ENCODE measurements at regions not wholly inside any gene's neighbourhood (a gene's known extent, or its start where the extent isn't known, plus 50 kb on each side); places are given as distances from the start of the nearest gene placed in this dataset.

GRCh38 chr10:50946991-50947781, 61.8 kb upstream of the A1CF start:
- TF ChIP-seq MYC (IDR thresholded peaks at IDR 0.05; ENCODE audit: low read depth, low read length) = no peak
- no peak for TF ChIP-seq MAX (IDR thresholded peaks at IDR 0.05; ENCODE audit: insufficient read depth, insufficient read length)
- TF ChIP-seq FOS (IDR thresholded peaks at IDR 0.05; ENCODE audit: borderline replicate concordance, insufficient read depth, low read length) = no peak
- no peak for TF ChIP-seq JUN (IDR thresholded peaks at IDR 0.05; ENCODE audit: borderline replicate concordance, insufficient read depth, insufficient read length, low read depth)
- TF ChIP-seq POLR2AphosphoS5 (IDR thresholded peaks at IDR 0.05; ENCODE audit: insufficient read depth, low read depth, low read length) = no peak
- TF ChIP-seq EZH2 (IDR thresholded peaks at IDR 0.05; ENCODE audit: borderline replicate concordance, low read depth, low read length, severe bottlenecking) = no peak
- TF ChIP-seq CTCF (IDR thresholded peaks at IDR 0.05; ENCODE audit: extremely low read depth in 1 of 2, insufficient read depth in 1 of 2, low read depth in 1 of 2, low read length in 2 of 2) = no peak
- Histone ChIP-seq H3K9me3 (replicated peaks; ENCODE audit: control insufficient read depth, insufficient read depth, low read length) (no peaks in the 10 kb centered on the region), H3K79me2 (ENCODE audit: control insufficient read depth, insufficient read depth, low read length) (no peaks in the 10 kb centered on the region), H3K4me3 (replicated peaks in 1 of 3; ENCODE audit: insufficient read depth in 1 of 3, low read depth in 1 of 3, low read length in 3 of 3) (no peak overlapping the region), H3K9ac (replicated peaks; ENCODE audit: extremely low read depth, insufficient read depth, low read length) (no peak overlapping the region), H3K36me3 (ENCODE audit: control insufficient read depth in 2 of 2, extremely low read depth in 1 of 2, insufficient read depth in 2 of 2, low read length in 2 of 2) (no peaks in the 10 kb centered on the region), H3K4me2 (ENCODE audit: insufficient read depth, low read length) (no peak overlapping the region), H4K20me1 (replicated peaks; ENCODE audit: control insufficient read depth, extremely low read depth, insufficient read depth, low read length) (no peaks in the 10 kb centered on the region), H2AFZ (ENCODE audit: low read depth, low read length) (no peak overlapping the region), H3K4me1 (ENCODE audit: control insufficient read depth, extremely low read depth, insufficient read depth, low read length) (no peaks in the 10 kb centered on the region), H3K9me1 (replicated peaks; ENCODE audit: control insufficient read depth, extremely low read depth, insufficient read depth, low read length) (no peaks in the 10 kb centered on the region), H3K27me3 (ENCODE audit: control insufficient read depth in 2 of 2, insufficient read depth in 2 of 2, low read length in 2 of 2) (no peaks in the 10 kb centered on the region), H3K27ac (ENCODE audit: insufficient read depth, low read depth, low read length) (no peak overlapping the region)
- intact Hi-C loops (cut with micrococcal nuclease) = no loop called here
- no peak for DNase-seq (ENCODE audit: low read depth, low spot score)
- FAIRE-seq = no peak
- POLR2A ChIA-PET = no interaction called here
- BruUV-seq (replicated peaks) = no TSS peak
- CTCF ChIA-PET = no interaction called here
- dilution Hi-C loops (cut with MboI; ENCODE audit: extremely low pct_ligation_motif_present, low sequenced_read_pairs) = no loop called here

Data from endothelial cell of umbilical vein (primary cell).